Umbilical cord (tissue), 1 donor: ENCODE measurements at regions not wholly inside any gene's neighbourhood (a gene's known extent, or its start where the extent isn't known, plus 50 kb on each side); places are given as distances from the start of the nearest gene placed in this dataset.
"Not testable (repeated sequence)": the region's sequence is repeated elsewhere in the genome, so short reads cannot be mapped to it uniquely, and the experiment has no call there.

Source experiments
- DNase-seq: peaks from one replicate; pipeline ENCODE4 v3.0.0-alpha.2; 2015; ENCODE audit warnings: low spot score

- DNase-seq = no peak
These were observed 372.2 kb upstream of the SGO1 start for GRCh38 chr3:20558161-20558560.

- DNase-seq = no peak
These were observed 370.7 kb upstream of the SGO1 start for GRCh38 chr3:20556661-20557060.

- DNase-seq = no peak
These were observed 366.7 kb upstream of the SGO1 start for GRCh38 chr3:20552605-20553275.

- DNase-seq = not testable (repeated sequence)
These were observed 361.6 kb upstream of the SGO1 start for GRCh38 chr3:20547361-20548269.

- no peak for DNase-seq
These were observed 360.6 kb upstream of the SGO1 start for GRCh38 chr3:20546636-20547035.

- DNase-seq = no peak
These were observed 357.7 kb upstream of the SGO1 start for GRCh38 chr3:20543535-20544226.

GRCh38 chr3:20540066-20540465 is 354.1 kb upstream of the SGO1 start:
- peak; percentile 74 for DNase-seq

- no peak for DNase-seq
These were observed 353.7 kb upstream of the SGO1 start for GRCh38 chr3:20539666-20540065.

GRCh38 chr3:20537234-20537633 is 351.2 kb upstream of the SGO1 start:
- DNase-seq = no peak

- DNase-seq = no peak
These were observed 343.9 kb upstream of the SGO1 start for GRCh38 chr3:20529911-20530310.

- DNase-seq = no peak
These were observed 342.3 kb upstream of the SGO1 start for GRCh38 chr3:20528180-20528770.

- peak; percentile 18 for DNase-seq
These were observed 341.4 kb upstream of the SGO1 start for GRCh38 chr3:20527368-20527767.

GRCh38 chr3:20524328-20524727 is 338.3 kb upstream of the SGO1 start:
- DNase-seq = no peak

- no peak for DNase-seq
These were observed 337.3 kb upstream of the SGO1 start for GRCh38 chr3:20523293-20523692.

- DNase-seq = peak; percentile 86
These were observed 331.3 kb upstream of the SGO1 start for GRCh38 chr3:20517316-20517715.

- peak; percentile 71 for DNase-seq
These were observed 330.3 kb upstream of the SGO1 start for GRCh38 chr3:20516311-20516710.

- no peak for DNase-seq
These were observed 329.8 kb upstream of the SGO1 start for GRCh38 chr3:20515834-20516233.

GRCh38 chr3:20511863-20512505 is 326.0 kb upstream of the SGO1 start:
- DNase-seq = peak; percentile 60

GRCh38 chr3:20510396-20510795 is 324.4 kb upstream of the SGO1 start:
- DNase-seq = no peak

- no peak for DNase-seq
These were observed 317.5 kb upstream of the SGO1 start for GRCh38 chr3:20503394-20504082.

- peak; percentile 69 for DNase-seq
These were observed 305.0 kb upstream of the SGO1 start for GRCh38 chr3:20490996-20491395.
